Endodermal cell (in vitro differentiated cells): ENCODE measurements at regions not wholly inside any gene's neighbourhood (a gene's known extent, or its start where the extent isn't known, plus 50 kb on each side); places are given as distances from the start of the nearest gene placed in this dataset.

Experiments
- DNase-seq: peaks from one replicate; pipeline ENCODE4 v3.0.0-alpha.2; 2017
- H3K27ac ChIP-seq: 2 replicates; pipeline ENCODE4 v1.5.1; 2013; ENCODE audit warnings: mild to moderate bottlenecking, low read depth, low read length, moderate library complexity
- H3K27me3 ChIP-seq: 2 replicates; pipeline ENCODE4 v1.6.1; 2013; ENCODE audit warnings: mild to moderate bottlenecking, low read length, moderate library complexity; ENCODE audit not compliant: insufficient read depth, control insufficient read depth, poor library complexity, severe bottlenecking
- H3K36me3 ChIP-seq: 2 replicates; pipeline ENCODE4 v1.7.0; 2013; ENCODE audit warnings: mild to moderate bottlenecking, low read length, moderate library complexity; ENCODE audit not compliant: control insufficient read depth, insufficient read depth
- H3K4me1 ChIP-seq: one replicate; pipeline ENCODE4 v1.7.0; 2013; ENCODE audit warnings: low read length; ENCODE audit not compliant: control insufficient read depth, insufficient read depth
- H3K4me3 ChIP-seq: 2 replicates; pipeline ENCODE4 v1.5.1; 2013; ENCODE audit warnings: mild to moderate bottlenecking, low read length, moderate library complexity
- H3K9ac ChIP-seq: 2 replicates; pipeline ENCODE4 v1.6.1; 2013; ENCODE audit warnings: mild to moderate bottlenecking, low read length, moderate library complexity; ENCODE audit not compliant: poor library complexity, severe bottlenecking; ENCODE audit errors: extremely low read depth
- H3K9me3 ChIP-seq: 2 replicates; pipeline ENCODE4 v1.6.1; 2013; ENCODE audit warnings: mild to moderate bottlenecking, low read length, moderate library complexity; ENCODE audit not compliant: control insufficient read depth
- H3K27ac Mint-ChIP-seq: 2 replicates; pipeline ENCODE4 v1.8.0; 2020; ENCODE audit warnings: mixed read lengths
- H3K27me3 Mint-ChIP-seq: 2 replicates; pipeline ENCODE4 v1.8.0; 2021; ENCODE audit warnings: mild to moderate bottlenecking, mixed read lengths; ENCODE audit not compliant: insufficient read depth
- H3K36me3 Mint-ChIP-seq: 2 replicates; pipeline ENCODE4 v1.8.0; 2020; ENCODE audit warnings: low read depth, mixed read lengths
- H3K4me1 Mint-ChIP-seq: 2 replicates; pipeline ENCODE4 v1.8.0; 2020; ENCODE audit warnings: mixed read lengths
- H3K4me3 Mint-ChIP-seq: 2 replicates; pipeline ENCODE4 v1.8.0; 2020; ENCODE audit warnings: mild to moderate bottlenecking, moderate library complexity, mixed read lengths
- H3K9me3 Mint-ChIP-seq: 2 replicates; pipeline ENCODE4 v1.8.0; 2020; ENCODE audit warnings: mild to moderate bottlenecking, mixed read lengths
- CTCF ChIP-seq: fragments of 200-600 bp; sonication (generic); conservative IDR thresholded peaks from 2 replicates; pipeline ENCODE4 v1.5.0; 2021; ENCODE audit warnings: antibody characterized with exemption, mild to moderate bottlenecking
- WGBS, 2 experiments: methylation state at CpG; one replicate each; pipeline versions ENCODE4 v1.1.5 to v1.1.7; 2013; ENCODE audit warnings: missing lambda C conversion rate in 2 of 2, mixed read lengths in 1 of 2; ENCODE audit not compliant: insufficient coverage in 1 of 2, insufficient read length in 1 of 2; 5-methylcytosine and 5-hydroxymethylcytosine counted together

GRCh38 chr3:99479768-99480167 lies 158.6 kb upstream of the COL8A1 start:
- Mint-ChIP-seq H3K4me1 (no peaks in the 10 kb centered on the region), H3K36me3 (no peaks in the 10 kb centered on the region), H3K27me3 (no peaks in the 10 kb centered on the region), H3K27ac (no peak overlapping the region), H3K9me3 (peaks cover 5% of the 10 kb centered on the region), H3K4me3 (no peak overlapping the region)
- no peaks in the 10 kb centered on the region for H3K36me3 ChIP-seq
- H3K27me3 ChIP-seq, result no peaks in the 10 kb centered on the region
- no peak for TF ChIP-seq CTCF
- H3K27ac ChIP-seq, result no peak overlapping the region
- WGBS, 2 experiments, result 88 to 100% methylated on average over 1 to 2 of the region's 2 CpGs
- no peaks in the 10 kb centered on the region for H3K9me3 ChIP-seq
- DNase-seq, result no peak
- no peak overlapping the region for H3K9ac ChIP-seq
- H3K4me3 ChIP-seq, result no peak overlapping the region
- no peaks in the 10 kb centered on the region for H3K4me1 ChIP-seq

- DNase-seq, result no peak
- peaks cover 5% of the 10 kb centered on the region for H3K9me3 Mint-ChIP-seq
- WGBS, 2 experiments, result no CpG with 5 or more reads among the region's 1 CpG
- Histone ChIP-seq H3K4me3 (no peak overlapping the region), H3K36me3 (no peaks in the 10 kb centered on the region), H3K27me3 (no peaks in the 10 kb centered on the region), H3K4me1 (no peaks in the 10 kb centered on the region), H3K9me3 (no peaks in the 10 kb centered on the region), H3K27ac (no peak overlapping the region), H3K9ac (no peak overlapping the region)
- no peak overlapping the region for H3K27ac Mint-ChIP-seq
- no peaks in the 10 kb centered on the region for H3K27me3 Mint-ChIP-seq
- H3K4me3 Mint-ChIP-seq, result no peak overlapping the region
- no peaks in the 10 kb centered on the region for H3K36me3 Mint-ChIP-seq
- no peak for TF ChIP-seq CTCF
- H3K4me1 Mint-ChIP-seq, result no peaks in the 10 kb centered on the region
Measured at GRCh38 chr3:99477650-99478049, 160.7 kb upstream of the COL8A1 start.

DNA sequence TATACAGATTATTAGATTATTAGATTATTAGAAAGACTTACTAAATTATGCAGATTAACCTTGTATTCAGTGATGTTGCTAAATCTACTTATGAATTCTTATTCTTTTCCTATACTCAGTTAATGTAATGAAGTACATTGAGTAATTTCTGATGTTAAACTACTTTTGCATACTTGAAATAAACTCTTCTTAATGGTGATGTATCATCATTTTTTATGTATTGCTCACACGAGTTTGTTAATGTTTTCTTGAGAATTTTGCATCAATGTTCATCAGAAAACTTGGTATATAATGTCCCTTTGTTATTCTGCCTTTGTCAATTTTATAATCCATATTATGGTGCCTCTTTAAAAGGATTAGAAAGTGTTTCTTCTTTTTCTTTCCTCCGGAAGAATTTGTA lies 163.2 kb upstream of the COL8A1 start:
- no peak overlapping the region for H3K27ac Mint-ChIP-seq
- no peaks in the 10 kb centered on the region for H3K36me3 Mint-ChIP-seq
- no peaks in the 10 kb centered on the region for H3K4me1 Mint-ChIP-seq
- H3K27me3 Mint-ChIP-seq, result no peaks in the 10 kb centered on the region
- peaks cover 5% of the 10 kb centered on the region for H3K9me3 Mint-ChIP-seq
- no peaks in the 10 kb centered on the region for H3K4me1 ChIP-seq
- no peak overlapping the region for H3K4me3 Mint-ChIP-seq
- no peak overlapping the region for H3K9ac ChIP-seq
- H3K36me3 ChIP-seq, result no peaks in the 10 kb centered on the region
- no peak overlapping the region for H3K27ac ChIP-seq
- no peak overlapping the region for H3K4me3 ChIP-seq
- no peak for DNase-seq
- no peaks in the 10 kb centered on the region for H3K9me3 ChIP-seq
- WGBS, 2 experiments, result 82% methylated on average over 1 of the region's 2 CpGs; no CpG with 5 or more reads in 1 of the 2 experiments
- no peak for TF ChIP-seq CTCF
- no peaks in the 10 kb centered on the region for H3K27me3 ChIP-seq
